Left renal cortex interstitium (tissue), 4 donors: ENCODE measurements at regions not wholly inside any gene's neighbourhood (a gene's known extent, or its start where the extent isn't known, plus 50 kb on each side); places are given as distances from the start of the nearest gene placed in this dataset.

ENCODE experiments used
- DNase-seq, 4 donors: peaks; one replicate each; pipeline ENCODE4 v3.0.0-alpha.2; 2013; ENCODE audit warnings: low read depth in 4 of 4, low spot score in 2 of 4, missing footprints in 1 of 4

DNA sequence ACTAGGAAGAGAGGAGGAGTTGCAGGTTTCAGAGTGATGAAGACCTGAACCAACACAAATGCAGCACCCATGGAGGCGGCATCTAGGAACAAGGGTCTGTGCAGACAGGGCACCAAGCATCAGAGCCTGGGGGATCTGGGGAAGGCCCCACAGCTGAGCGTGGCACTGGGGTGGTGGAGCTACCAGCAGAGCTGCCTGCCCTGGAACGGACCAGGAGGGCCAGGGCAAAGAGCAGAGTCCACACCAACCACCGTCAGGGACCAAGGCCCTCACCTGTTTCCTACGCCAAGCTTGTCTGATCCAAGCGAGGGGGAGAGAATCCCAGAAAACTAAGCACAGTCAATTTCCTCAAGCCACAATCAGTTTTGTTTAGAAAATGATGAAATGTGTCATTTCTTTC is 79.0 kb upstream of the SYT6 start:
- DNase-seq, result no peak

DNA sequence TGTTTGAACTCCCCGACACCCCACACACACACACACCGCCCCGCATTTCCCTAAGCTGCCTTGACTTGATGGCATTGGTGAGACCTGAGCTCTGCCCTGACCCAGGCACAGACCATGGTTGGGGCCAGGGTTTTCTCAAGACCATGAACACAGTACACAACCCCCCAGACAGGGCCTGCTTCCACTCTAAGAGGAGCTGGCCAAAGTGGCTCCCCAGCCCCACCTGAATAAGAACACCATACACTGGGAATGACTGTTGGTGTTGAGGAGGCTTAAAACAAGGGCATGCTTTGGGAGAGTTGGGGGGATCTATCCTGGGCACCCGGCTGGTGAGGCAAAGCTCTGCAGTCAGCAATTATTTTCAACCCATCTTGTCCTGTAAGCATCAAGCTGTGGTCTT is 77.6 kb upstream of the SYT6 start:
- no peak for DNase-seq

DNA sequence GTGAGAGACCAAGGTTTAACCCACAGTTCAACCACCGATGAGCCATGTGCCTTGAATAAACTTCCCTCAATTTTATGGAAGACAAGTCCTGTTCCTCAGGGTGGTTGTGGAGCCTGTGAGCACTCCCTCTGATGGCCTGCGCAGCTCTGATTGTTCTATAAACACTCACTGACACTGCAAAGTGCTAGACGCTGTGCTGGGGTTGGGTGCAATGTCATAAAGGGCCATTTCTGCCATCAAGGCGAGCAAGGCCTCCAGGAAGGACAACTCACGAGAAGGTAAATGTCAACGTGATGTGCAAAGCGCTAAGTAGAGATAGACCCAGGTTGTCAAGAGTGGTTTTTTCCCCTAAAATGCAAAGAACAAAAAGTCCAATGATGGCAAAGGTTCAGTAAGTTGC is 75.7 kb upstream of the SYT6 start:
- no peak for DNase-seq

DNA sequence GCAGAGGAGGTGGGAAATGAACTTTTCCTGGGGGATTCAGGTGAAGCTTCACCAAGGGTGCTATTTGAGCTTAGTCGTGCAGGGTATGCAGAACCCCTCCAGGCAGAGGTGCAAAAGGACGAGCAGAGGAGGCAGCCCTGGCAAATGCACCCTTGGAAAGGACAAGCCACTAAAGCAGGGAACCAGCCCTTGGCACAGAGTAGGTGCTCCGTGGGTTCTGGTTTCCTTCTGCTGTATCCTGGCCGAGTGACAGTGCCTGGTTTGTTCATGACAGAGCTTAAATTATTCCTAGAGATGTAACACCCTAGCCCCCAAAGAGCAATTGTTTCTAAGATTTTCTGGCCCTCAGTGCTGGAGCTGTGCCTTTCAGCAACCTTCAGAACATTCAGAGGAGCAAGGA is 73.4 kb upstream of the SYT6 start:
- no peak for DNase-seq

DNA sequence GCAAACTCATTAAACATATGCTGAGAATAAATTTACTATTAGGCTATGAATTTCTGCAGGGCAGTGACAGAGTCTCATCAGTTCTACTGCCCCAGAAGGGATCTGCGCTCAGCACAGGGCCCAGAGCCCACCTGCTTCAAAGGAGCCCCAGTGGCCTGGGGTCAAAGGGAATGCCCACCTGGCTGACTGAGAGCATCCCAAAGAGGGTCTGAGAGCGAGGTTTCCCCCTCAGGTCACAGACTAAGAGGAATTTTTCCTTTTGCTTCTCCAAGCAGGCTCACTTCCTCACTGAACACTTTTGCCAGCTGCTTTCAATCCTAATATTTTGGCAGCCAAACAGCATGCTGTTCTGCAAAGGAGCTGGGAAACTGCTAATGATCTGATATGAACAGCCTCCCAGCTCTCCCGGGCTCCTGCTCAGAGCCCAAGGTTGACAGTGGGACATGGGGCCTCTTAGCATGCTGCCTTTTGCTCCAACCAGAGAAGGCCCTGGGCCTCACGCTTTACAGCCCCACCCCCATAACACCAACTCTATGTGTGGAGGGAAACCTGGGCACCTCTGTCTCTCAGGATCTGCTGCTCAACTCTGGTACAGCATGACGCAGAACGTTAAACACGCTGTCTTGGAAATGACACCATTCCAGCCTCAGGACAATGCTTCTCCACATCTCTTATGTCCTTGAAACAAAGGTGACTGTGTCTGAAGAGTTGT is 70.7 kb upstream of the SYT6 start:
- peak; percentile 24 to 54 (median 37) for DNase-seq

DNA sequence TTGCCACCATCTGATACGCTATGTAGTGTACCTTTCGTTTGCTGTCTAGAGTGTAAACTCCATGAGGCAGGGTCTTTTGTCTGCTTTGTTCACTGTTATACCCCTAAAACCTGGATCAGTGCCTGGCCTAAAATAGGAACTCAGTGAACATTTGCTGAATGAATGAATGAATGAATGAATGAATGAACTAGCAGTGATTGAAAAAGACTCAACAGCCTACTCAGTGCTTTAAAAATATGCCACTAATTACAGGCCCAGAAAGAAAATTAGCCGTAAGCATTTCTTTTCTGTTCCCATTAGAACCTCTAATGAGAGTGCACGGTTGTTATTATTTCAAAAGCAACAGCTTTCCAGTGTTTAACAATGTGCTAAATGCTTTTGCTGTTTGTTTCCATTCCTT is 69.3 kb upstream of the SYT6 start:
- DNase-seq, result no peak

DNA sequence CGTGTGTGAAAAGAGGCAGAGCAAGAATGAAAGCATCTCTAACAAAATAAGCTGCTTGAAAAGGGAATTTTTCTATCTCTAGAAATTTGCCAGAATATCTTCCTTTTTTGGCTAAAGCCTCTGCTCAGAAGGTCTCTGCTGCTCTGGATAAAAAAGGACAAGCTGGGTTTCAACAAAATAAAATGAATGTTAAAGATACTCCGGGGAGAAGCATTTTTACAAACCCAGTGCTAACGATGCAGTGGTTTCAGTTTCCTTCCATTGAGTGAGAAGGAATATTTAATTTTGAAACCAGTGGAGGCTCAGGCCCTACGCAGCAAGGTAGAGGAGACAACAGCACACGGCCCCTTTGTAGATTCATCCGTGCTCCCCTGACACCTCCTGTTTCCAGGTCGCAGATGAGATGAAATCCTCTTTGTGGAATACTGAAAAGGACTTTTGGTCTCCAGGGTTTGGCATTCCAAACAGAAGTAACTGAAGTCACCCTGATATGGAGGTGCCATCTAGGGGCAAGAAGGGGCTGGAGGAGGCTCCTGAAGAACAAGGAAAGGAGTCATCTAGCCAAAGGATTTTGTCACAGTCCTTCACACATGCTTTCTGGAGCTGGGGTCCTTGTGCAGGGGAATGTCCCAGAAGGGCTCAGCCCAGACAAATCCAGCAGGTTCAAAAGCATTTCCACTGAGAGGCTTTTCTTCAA is 65.7 kb upstream of the SYT6 start:
- no peak for DNase-seq

DNA sequence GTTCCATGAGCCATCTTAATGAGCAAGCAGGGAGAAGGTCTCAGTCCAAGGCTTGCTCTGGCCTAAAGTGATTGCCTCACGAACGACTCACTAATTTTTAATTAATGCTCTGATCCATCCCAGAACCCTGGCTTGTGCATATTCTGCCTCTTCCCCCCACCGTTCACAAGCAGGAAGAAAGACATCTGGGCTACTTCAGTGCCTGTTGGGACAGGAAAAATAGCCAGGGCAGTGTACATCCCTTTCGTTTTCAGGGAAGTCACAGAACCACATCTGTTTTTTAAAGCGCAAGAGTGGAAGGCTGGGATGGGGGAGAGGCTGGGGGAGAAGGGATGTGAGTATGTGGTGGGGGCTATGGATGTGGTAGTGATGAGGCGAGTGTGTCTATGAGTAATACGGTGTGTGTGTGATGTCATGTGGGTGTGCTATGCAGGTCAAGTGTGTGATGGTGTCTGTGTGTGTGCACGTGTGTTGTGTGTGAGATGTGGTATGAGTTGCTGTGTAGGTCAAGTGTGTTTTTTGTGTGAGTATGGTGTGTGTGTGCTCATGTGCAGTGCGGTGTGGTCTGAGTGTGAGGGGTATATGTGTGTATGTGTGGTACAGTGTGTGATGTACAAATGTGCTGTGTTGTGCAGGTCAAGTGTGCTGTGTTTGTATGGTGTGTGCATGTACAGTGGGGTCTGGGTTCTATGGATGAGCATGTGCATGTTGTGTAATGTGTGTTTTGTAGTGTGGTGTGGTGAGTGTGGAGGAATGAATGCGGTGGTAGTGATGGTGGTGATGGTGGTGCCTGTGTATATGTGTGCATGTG is 64.9 kb upstream of the SYT6 start:
- DNase-seq, result peak in 1 of 4 donors; percentile 19

DNA sequence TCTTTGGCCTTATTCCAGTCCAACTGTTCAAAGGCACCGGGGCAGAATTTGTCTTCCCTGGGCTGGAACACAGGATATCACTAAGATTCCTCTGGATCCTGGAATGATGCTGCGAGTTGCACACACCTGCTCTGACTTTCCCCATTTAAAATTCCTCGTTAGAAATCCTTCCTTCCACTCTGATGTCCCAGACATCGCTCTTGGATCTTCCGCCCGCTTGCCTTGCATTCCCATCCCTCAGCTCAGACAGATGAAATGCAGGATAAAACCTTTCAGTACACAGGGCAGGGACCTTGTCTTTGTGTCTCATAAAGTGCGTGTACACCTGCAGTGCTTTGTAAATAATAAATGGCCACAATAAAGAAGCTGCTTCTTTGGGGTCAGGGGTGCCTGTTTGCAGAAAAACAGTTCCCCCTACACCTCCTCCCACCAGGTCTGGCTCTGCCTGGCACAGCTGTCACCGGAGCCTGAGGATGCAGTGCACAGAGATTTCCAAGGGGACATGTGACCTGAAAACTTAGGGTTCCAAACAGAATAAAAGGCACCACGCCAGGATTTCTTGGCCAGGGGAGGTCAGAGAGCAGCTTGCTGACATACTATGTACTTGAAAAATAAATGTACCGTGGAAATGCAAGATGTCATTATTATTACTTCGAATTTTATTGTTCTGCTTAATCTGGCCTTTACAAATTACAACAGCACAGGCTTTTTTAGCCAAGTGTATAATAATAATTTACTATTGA is 62.9 kb upstream of the SYT6 start:
- DNase-seq, result no peak

DNA sequence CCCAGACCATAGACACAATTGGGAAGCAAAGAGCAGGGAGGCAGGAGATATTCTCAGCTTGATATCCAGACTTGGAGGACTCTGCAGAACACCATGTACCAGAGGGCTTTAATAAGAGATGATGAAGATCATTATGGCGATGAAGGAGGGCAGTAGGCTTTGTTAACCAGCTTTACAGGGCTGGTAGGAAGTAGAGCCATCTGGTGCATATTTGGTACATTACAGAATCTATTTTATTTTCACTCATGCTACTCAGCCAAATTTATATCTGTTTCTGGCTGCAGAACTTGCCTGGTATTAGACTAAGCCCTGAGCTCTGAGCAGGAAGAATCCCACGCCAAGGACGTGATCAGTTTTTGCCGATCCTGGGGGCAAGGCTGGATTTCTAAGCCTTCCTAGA is 61.8 kb upstream of the SYT6 start:
- no peak for DNase-seq

DNA sequence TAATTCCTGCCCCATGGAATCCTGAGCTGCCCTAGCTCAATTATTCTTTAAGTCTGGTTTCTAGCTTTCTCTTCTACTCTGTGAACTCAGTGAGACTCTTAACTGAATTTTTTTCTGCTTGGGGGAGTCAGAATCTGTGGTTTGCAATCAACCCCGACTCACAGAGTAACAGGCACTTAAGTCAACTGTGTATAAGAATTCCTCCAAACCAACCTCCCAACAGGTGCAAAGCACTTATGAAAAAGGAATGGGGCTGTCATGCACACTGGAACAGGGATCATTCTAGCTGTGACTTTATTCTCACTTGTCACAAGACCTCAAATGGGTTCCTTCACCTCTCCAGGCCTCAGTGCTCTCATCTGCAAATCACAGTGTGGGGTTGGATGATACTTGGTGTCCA is 60.3 kb upstream of the SYT6 start:
- no peak for DNase-seq

DNA sequence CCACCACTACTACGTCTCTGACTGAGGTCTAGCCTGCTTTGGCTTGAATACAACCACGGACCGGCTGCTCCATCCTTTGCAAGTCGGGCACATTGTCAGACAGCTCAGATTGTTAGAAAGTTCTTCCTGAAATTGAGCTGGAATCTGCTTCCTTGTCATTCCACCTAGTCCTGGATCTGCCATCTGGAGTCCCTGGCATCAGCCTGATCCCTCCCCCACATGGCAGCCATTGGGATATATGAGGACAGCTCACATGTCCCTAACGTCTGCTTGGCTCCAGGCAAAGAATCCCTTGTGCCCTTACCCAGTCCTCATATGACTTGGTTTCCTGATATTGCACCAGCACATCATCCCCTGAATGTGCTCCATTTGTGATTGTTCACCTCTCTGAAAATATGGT is 56.3 kb upstream of the SYT6 start:
- no peak for DNase-seq

DNA sequence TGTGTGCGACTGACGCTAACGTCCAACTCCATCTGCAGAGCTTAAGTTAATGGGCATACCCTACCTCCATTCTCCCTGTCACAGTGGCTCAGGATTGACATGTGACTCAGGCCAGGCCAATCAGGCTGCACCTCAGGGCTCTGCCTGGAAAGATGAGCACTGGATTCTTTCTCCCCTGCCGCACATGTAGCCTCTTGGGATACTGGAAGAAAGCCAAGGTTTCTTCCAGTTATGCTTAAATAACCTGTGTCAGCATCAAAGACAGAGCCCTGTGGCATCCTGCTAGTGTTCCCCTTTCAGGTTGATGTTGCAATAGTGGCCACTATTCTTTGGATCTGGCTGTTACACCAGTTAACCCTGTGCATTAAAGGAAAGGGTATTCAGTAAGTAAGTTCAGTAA is 55.0 kb upstream of the SYT6 start:
- no peak for DNase-seq

DNA sequence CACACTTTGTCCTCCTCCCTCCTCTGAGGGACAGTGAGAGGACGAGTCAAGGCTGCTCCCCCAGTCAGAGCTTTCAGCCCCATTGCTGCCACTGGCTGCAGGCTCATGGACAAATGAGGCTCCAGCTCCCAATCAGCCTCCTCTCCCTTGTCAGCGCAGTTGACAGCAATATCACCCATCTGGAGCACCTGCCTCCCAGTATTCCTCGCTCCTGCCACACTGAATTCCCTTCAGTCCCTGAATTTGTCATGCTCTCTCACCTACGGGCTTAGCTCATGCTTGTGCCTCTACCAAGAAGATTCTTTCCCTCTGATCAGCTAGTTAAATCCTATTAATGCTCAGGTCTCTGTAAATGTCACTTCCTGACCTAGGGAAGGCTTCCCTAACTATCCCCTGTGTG is 54.4 kb upstream of the SYT6 start:
- DNase-seq, result no peak

DNA sequence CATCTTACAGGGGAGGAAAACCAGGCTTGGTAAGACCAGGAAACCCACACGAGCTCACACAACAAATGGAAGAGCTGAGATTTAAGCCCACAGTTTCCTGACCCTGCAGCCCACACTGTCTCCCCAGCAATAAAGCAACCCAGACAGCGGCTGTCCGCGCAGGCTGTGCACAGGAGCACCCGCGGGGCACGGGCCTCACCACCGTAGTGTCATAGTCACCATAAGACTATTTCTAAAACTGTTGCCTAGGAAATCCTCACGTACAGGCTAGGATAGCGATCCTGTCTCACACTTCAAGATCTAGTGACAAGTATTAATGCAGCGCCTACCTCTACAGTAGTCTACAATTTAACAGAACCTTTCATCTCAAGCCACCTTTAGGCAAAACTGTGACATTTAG is 54.0 kb upstream of the SYT6 start:
- no peak for DNase-seq

DNA sequence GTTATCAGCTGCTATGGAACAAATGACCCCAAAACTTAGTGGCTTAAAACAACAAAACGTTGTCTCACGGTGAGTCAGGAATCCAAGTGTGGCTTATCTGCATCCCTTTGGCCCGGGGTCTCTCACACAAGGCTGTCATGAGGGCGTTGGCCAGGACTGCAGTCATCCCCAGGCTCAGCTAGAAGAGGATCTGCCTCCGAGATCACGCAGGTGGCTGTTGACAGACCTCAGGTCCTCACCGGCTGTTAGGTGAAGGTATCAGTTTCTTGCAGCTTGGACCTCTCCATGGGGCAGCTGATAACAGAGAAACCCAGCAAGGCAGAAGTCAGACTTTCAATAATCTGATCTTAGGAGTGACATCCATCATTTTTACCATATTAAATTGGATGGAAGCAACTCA is 52.7 kb upstream of the SYT6 start:
- no peak for DNase-seq

DNA sequence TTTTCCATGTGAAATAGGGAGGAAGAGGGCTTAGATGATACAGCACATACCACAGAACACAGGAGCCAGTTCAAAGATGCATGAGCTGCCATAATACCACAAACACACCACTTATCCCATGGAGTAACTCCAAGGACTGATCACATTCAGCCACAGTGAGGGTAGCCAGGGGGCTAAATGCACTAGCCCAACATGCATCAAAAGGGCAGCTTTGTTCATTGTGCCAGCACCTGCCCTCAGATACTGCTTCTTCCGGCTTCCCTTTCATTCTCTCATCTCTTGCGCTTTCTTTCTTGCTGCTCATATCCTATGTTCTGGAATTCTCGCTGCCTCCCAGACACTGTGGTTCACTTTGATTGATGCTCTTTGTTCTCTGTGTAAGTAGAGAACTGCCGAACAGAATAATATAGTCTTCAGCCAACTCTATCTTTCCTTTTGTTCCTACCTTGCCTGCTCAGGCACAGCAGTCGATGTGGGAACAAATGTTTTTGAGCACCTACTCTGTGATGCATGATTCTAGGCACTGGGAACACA is 50.0 kb upstream of the SYT6 start:
- no peak for DNase-seq
